ENCODE measurements at regions not wholly inside any gene's neighbourhood (a gene's known extent, or its start where the extent isn't known, plus 50 kb on each side); places are given as distances from the start of the nearest gene placed in this dataset.
"Not testable (repeated sequence)": the region's sequence is repeated elsewhere in the genome, so short reads cannot be mapped to it uniquely, and the experiment has no call there.

DNA sequence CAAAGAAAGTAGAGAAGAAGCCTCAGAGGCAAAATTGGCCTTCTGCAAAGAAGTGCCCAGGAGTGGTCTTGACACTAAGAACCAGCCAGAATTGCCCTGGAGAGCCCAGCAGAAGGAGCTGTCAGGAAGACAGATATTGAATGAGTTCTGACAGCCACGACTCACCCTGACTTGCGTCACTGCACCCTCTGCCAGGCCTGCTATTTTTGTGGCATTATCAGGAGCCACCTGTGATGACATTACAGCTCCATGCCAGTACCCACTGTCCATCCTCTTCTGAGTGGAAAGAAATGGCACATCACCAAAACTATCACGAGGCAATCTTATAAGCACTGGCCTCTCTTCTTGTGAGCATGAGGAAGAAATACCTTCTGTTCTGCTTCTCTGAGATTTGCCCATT is 67.7 kb downstream of the SMIM20 start:
- no peak for DNase-seq

DNA sequence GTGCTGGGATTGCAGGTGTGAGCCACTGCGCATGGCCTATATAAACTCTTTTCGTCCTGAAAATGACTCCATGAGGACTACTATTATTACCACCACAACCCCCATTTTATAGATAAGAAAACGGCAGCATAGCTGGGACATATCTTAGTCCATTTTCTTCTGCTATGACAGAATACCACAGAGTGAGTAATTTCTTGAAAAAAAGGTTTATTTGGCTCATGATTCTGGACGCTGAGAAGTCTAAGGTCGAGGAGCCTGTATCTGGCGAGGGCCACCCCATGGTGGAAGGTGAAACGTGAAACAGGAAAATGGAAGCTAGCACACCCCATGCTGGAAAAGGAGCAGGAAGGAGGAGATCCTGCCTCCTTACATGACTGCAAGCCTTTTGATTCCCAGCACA is 68.9 kb downstream of the SMIM20 start:
- no peak for DNase-seq

DNA sequence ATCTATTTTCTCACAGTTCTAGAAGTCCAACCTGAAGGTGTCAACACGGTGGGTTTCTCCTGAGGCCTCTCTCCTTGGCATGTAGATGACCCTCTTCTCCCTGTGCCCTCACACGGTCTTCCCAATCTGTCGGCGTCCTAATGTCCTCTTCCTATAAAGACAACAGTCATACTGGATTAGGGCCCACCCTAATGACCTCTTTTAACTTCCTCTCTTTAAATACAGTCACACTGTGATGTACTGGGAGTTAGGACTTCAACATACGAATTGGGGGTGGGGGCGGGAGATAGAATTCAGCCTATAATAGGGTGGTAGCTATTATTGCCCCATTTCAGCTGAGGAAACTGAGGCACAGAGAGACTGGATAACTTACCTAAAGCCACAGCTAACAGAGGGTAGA is 70.2 kb downstream of the SMIM20 start:
- no peak for DNase-seq

DNA sequence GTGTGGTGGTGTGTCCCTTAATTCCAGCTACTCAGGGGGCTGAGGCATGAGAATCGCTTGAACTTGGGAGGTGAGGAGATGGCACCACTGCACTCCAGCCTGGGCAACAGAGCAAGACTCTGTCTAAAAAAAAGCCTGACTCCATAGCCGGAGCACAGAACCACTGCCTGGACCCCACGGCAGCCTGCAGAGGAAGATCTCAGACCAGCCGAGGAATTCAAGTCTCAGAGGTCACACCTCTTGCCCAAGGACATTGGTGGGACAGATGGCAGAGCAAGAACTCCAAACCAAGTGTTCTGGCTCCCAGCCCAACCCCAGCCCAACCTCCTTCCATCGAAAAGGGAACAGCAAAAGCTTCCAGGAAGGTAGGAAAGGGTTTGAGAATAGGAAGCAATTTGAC is 70.8 kb downstream of the SMIM20 start:
- no peak for DNase-seq

DNA sequence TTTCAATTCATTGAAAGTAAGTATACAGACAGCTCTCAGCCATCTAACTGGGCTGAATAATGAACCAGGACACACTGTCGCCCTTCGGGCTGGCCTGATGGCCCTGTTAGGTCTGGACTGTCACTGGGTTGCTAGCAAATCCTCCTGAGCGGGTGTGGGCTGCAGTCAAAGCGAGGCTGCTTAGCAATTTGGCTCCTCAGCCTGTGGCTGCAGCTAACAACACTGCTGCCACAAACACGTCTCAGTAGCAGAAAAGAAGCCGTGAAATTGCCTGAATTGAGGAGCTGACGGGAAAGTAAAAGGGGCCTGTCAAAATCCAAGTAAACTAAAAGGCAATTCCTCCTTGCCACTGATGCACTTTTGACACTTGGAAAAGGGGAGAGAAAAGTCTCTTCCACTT is 72.8 kb downstream of the SMIM20 start:
- no peak for DNase-seq

DNA sequence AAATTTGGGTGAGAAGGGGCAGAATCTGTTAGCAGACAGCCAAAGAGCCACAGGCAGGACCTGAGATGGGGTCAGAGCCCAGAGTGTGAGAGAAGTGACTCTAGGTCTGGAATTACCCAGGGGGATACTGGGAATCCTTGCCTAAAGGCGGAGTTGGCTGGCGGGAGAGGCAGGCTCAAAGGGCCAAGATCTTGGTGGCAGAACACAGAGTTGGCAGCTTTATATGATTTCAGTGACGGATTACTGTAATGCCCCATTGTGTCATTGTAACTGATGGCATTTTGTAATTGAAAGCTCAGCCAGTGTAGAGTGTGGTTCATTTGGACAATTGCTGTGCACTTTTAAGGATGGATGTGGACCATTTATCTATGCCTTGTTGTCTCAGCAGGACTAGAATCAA is 77.3 kb downstream of the SMIM20 start:
- no peak for DNase-seq

DNA sequence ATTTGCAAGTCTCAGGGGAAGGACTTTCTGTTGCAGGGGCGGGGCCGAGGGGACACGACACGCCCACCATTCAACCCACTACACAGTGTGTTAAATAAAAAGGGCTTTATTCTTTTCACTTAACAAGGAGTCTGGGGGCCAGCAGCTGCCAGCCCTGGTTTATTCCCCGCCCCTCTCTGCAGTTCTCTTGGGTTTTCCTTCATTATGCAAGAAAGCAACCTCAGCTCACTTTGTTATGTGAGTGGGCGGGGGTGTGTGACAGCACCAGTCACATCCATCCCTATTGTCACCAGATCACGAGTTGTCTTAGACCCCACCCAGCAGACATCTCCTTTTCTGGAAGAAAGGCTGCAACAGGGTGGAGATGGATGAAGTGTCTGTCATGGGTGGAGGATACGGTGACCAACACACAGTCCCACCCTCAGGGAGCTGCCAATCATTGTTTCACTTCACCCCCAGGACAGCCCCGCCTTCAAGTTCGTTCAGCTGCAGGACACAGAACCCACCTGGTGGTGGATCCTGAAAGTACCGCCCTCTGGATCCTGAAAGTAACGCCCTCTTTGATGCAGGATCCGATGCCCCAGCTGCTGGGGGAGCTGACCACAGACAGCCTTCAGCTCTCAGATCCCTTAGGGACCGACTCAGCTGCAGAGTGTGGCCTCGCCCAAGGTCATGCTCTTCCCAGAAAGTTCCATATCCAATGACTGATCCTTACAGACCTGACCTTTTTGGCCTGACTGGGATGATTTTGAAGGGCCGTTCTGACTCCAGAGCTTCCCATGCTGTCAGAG is 79.6 kb downstream of the SMIM20 start:
- no peak for DNase-seq

DNA sequence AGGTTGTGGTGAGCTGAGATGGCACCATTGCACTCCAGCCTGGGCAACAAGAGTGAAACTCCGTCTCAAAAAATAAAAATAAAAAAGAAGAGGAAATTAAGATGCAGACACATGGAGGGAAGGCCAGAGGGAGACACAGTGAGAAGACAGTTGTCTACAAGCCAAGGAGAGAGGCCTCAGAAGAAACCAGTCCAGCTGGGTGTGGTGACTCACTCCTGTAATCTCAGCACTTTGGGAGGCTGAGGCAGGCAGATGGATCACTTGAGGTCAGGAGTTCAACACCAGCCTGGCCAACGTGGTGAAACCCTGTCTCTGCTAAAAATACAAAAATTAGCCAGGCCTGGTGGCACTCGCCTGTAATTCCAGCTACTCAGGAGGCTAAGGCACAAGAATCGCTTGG is 80.6 kb downstream of the SMIM20 start:
- DNase-seq: not testable (repeated sequence)

DNA sequence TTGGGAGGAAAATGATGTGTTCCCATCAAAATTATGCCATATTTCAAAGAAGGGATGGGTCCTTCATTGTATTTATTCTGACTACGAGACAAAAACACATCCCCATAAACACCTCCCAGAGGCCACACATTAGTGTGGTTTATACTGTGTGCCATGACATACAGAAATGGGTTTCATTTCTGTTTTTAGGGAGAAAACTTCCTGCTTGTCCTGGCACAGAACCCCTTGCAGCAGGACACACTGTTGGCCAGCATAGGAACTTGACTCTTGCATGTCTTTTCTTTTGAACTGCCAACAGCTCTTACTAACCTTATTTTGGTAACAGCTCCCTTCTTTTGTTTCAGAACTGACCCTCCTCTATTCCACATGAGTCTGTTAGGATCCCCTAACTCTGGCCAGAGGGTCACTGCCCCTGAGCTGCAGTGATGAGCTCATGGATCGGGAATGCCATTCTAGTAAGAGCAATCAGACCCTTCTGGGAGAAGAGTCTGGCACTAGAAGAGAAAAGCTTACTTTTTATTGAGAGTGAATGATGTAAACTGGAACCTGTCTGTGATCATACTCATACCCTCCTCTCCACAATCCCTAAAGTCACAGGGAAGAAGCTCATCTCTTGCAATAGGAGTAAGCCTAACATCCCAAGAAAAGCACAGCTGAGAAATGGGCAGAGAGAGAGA is 86.4 kb downstream of the SMIM20 start:
- DNase-seq: no peak

DNA sequence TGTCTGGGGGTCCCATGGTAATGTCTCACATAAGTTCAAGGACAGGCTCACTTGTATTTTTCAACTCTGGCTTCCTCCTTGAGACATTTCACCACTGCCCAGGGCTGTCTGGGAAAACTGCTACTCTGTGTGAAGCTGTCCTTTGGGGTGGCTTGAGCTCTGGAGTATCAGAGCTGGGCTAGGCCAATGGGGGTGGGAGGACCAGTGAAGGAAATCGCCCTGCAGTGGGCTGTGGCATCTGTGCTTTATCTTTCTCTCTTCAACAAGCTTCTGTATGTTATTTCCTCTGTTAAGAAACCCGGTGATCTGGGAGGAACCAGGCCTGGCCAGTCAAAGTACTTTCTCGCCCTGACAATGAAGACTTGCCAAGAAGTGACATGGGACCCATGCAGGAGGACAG is 87.4 kb downstream of the SMIM20 start:
- DNase-seq: no peak

DNA sequence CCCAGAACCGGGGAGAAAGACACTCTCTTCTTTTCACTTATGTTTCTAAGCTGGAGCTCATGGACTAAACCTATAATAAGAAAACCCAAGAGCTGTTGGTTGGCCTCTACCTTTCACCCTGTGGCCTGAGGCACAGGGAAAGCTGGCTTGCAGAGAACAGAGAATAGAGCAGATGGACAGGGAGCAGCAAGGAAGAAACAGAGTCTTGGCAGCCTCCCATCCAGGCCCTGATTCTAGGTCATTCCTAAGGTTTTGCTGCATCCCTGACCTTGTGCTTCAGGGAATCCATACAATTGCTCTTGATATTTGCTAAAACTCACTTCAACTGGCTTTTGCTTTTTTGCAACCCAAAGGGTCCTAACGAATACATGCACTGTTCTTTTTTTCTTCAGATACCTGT is 87.8 kb downstream of the SMIM20 start:
- no peak for DNase-seq

DNA sequence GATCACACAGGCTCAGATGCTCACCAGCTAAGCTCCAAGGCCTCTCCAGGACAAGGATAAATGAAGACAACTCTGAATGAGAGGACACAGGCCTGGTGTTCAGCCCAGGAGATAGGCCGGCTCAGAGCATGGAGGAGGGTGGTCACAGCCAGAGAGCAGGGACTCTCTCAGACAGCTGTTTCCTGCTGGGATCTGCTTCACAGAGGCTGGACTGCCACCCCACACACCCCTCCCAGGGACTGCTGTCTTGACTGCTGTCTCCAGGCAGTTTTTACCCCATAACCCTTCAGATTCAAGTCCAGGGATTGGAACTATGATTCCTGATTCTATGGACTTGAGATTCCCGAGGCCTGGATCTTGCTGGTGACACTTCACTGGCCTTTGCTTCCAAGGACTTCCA is 89.0 kb downstream of the SMIM20 start:
- no peak for DNase-seq

DNA sequence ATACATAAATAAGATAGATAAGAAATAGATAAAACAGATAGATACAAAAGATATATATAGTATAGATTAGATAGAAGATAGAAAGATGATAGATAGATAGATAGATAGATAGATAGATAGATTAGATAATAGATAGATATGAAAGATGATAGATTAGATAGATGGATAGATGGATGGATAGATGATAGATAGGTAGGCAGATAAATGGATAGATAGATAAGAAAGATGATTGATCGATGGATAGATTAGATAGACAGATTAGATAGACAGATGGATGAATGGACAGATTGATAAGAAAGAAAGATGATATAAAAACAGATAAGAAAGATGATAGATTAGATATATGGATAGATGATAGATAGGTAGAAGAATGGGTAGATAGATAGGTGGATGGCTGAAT is 90.3 kb downstream of the SMIM20 start:
- no peak for DNase-seq

DNA sequence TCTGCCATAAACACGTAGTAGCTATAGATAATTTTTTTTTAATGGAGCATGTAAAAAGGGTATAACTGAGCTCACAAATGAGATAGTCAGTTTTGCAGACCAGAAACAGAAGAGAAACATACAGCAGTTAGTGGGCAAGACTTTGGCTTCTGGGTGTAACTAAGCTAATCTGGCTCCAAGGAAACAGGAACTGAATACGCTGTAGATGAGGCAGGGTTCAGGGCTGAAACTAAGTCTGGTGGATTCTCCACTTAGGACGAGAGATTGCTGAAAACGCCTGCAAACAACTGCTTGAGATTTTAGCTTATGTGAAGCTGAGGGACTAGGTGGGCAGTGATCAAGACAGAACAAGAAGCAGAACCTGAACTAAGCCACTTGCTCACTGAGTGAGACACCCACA is 91.7 kb downstream of the SMIM20 start:
- DNase-seq: no peak

DNA sequence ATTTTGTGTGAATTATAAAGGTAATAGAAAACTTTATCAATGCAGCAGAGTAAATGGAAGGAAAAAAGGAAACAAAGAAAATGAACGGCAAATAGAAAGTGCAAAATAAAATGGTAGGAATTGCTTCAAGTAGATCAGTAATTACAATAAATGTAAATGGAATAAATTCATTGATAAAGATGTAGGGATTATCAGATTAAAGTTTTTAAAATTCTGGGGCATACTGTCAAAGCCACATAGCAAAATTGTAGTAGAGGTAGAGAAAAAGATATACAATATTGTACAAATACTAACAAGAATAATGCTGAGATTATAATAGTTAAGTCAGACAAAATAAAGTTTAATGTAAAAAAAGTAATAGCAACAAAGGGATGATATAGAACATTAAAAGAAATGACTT is 94.7 kb downstream of the SMIM20 start:
- no peak for DNase-seq

DNA sequence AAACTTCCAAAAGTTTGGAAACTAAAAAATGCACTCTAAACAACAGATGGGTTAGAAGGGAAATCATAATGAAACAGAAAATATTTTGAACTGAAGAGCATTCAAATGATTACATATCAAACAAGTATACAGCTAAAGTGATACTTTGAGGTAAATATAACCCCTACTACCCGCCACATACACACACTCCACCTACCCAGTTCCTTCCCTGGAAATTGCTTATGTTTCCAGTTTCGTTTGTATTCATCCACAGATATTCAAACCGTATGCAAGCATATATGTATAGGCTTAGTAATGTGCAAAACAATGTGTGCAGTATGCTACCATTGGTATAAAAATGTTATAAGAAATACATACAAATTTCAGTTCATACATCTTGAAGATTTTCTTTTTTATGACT is 95.5 kb downstream of the SMIM20 start:
- DNase-seq: no peak

DNA sequence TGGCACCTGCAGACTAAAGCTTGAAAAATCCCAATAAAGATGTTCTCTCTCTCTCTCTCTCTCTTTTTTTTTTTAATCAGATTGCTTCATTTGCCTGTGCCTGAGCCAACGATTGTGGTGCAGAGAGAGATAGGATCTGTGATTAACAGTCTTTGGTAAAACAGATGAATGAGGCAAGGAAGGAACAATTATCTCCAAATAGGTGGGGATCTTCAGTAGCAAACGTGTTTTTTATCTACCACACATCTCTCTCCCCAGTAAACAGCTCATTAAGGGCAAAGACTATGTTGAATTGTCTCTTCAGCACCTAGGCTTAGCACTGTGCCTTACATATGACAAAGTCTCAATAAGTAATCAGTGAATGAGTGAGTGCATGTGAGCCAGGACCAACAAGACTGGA is 96.3 kb downstream of the SMIM20 start:
- DNase-seq: no peak

DNA sequence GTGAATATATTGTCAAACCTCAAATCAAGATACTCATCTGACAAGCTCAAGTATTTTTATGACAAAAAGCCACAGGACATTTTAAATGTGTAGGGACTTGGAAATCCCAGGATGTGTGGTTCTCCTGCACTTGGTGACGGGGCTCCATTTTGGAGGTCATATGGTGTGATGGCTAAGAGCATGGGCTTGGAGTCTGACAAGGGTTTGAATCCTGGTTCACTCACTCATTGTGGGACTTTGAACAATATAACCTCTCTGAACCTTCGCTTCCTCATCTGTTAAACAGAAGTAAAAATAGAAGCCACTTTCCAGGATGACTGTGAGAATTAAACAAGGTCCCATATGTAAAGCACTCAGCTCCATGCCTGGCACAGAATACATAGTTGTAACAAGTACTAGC is 99.6 kb downstream of the SMIM20 start:
- DNase-seq: no peak

DNA sequence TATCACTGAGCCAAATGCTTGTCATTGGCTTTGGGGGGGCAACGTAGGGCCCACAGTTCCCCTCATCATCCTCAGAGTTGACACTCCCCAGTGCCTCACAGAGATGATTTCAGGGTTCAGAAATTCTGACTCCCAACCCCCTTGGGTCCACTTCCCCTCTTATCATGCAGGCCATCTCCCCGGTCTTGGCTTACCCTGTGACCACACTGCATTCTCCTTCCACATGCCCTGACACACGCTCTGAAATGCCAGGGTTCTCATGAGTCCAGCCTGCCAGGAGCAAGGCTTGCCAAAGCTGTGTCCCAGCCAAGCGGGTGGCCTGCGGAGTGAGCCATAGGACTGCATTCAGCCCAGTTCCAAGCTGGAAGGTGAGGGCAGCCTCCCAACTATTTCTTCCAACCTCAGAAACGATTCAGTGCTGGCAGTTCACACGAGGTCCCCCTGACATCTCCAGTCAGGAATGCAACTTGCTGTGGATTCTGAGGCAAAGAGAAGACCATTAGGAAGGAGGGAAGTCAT is 101.2 kb downstream of the SMIM20 start:
- no peak for DNase-seq

DNA sequence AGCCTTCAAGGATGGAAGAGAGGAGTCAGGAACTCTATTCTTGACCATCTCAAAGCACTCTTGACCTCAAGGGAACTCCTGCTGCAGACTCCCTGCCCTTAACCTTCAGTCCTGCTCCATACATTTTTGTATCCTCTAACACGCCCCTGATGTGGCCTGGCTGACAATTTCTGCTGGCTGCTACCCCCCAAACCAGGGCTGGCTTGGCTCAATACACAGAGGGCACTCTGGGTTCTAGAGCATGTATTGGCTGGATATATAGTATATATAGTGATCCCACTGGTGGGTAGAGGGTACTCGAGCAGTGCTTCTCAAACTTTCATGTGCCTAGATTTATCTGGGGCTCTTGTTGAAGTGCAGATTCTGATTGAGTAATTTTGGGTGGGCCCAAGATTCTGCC is 101.9 kb downstream of the SMIM20 start:
- DNase-seq: no peak

DNA sequence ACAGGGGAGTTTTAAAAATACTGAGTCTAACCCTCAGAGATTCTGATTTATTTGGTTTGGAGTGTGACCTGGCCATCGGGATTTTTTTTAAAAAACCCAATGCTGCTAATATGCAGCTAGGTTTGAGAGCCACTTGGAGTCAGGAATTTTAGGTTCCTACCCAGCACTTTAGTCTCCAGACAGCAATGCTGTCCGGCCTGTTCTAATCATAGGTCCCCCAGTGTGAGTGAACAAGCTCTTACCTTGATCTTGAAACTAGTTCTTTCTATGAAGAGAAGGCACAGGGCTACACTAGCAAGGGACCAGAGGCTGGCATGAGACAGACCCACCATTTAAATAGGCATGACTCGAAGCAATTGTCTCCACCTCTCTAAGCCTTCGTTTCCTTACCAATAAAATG is 103.5 kb downstream of the SMIM20 start:
- no peak for DNase-seq

DNA sequence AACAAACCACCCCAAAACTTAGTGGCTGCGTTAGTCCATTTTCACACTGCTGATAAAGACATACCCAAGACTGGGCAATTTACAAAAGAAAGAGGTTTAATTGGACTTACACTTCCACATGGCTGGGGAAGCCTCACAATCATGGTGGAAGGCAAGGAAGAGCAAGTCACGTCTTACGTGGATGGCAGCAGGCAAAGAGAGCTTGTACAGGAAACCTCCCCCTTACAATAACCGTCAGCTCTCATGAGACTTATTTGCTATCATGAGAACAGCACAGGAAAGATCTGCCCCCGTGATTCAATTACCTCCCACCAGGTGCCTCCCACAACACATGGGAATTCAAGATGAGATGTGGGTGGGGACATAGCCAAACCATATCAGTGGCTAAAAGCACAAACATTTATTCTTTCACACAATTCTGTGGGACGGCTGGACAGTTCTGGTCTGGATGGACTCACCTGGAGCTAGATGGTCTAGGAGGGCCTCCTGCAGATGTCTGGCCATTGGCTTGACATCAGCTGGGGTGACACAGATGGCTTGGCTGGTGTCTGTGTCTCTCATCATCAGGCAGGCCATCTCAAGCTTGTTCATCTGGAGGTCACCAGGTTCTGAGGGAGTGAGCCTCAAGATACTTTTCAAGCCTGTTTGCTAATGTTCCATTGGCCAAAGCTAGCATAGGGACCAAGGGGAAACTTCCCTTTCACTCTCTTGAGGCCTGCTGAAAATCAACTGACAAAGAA is 104.1 kb downstream of the SMIM20 start:
- DNase-seq: not testable (repeated sequence)

DNA sequence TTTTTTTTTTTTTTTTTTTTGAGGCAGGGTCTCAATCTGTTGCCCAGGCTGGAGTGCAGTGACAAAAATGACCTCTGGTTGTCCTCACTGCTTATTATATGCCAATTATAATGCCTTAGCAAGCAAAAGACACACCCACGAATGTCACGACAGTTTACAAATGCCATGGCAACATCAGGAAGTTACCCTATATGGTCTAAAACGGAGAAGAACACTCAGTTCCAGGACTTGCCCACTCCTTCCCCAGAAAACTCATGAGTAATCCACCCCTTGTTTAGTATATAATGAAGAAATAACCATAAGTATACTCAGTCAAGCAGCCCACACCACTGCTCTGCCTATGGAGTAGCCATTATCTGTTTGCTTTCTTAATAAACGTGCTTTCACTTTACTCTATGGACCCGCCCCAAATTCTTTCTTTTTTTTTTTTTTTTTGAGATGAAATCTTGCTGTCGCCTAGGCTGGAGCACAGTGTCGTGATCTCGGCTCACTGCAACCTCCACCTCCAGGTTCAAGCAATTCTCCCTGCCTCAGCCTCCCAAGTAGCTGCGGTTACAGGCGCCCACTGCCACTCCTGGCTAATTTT is 106.2 kb downstream of the SMIM20 start:
- no peak for DNase-seq

DNA sequence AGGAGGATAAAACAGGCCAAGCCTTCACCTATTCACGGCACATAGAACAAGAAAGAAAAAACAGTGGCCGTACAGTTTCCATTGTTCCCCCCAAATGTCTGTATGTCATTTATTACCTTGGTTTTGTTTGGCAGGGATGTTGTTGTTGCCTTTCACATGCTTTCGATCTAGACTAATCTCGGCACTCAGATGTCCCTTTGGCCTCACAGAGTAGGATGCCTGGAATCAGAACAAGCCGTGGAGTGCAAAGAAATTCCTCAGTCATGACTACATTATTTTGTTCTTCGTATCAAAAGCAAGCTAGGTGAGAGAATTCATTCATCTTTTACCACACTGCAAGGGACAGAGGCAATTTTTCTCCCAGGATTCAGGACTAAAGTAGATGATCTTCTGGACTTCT is 106.9 kb downstream of the SMIM20 start:
- no peak for DNase-seq

Data from NCI-H2171 treated with DMSO at 0.1 percent for 48 hours (cell line).